Endothelial cell of umbilical vein (primary cell): ENCODE measurements at regions not wholly inside any gene's neighbourhood (a gene's known extent, or its start where the extent isn't known, plus 50 kb on each side); places are given as distances from the start of the nearest gene placed in this dataset.
A peak's percentile ranks its signal among the peaks of the same experiment; 100 is the strongest.

Experiments used
- BruUV-seq: library from RNA; stranded (reverse); fragments of 400-500 nt; replicated peaks from 2 replicates; lab custom pipeline; 2021; lab: Mats Ljungman, UMichigan
- CTCF ChIA-PET: fragments of 300-600, 350-600 bp; sonication (Branson Sonifier 250); formaldehyde crosslinking; loops from one replicate; lab custom pipeline; 2021; ENCODE audit warnings: antibody characterized with exemption, inconsistent platforms; lab: Charles Lee
- POLR2A ChIA-PET: fragments of 300-600, 350-600 bp; sonication (Branson Sonifier 250); formaldehyde crosslinking; loops from one replicate; lab custom pipeline; 2021; ENCODE audit warnings: antibody characterized with exemption, inconsistent platforms; lab: Charles Lee
- DNase-seq: peaks from one replicate; pipeline ENCODE4 v3.0.0-alpha.2; 2011; ENCODE audit warnings: low read depth, low spot score
- FAIRE-seq: peaks from 2 replicates; lab custom pipeline; 2011; peaks lifted over from hg19 to GRCh38; lab: Jason Lieb, UNC
- H2AFZ ChIP-seq: 2 replicates; pipeline ENCODE4 v1.6.0; 2012; ENCODE audit warnings: low read depth, low read length, control low read depth, inconsistent platforms
- H3K27ac ChIP-seq: 2 replicates; pipeline ENCODE4 v1.5.1; 2011; ENCODE audit warnings: low read depth, mild to moderate bottlenecking, control low read depth, low read length, moderate library complexity; ENCODE audit not compliant: insufficient read depth
- H3K27me3 ChIP-seq, 2 experiments: 2 replicates each; pipeline versions ENCODE4 v1.6.0 to v1.6.1; 2011; ENCODE audit warnings: low read length in 2 of 2, mixed read lengths in 1 of 2; ENCODE audit not compliant: control insufficient read depth in 2 of 2, insufficient read depth in 2 of 2
- H3K36me3 ChIP-seq, 2 experiments: 2 replicates in 1 of 2; 3 replicates in 1 of 2; pipeline ENCODE4 v1.5.1; 2011; ENCODE audit warnings: low read length in 2 of 2, mild to moderate bottlenecking in 1 of 2, moderate library complexity in 1 of 2; ENCODE audit not compliant: control insufficient read depth in 2 of 2, insufficient read depth in 2 of 2; ENCODE audit errors: extremely low read depth in 1 of 2
- H3K4me1 ChIP-seq: 3 replicates; pipeline ENCODE4 v1.5.1; 2011; ENCODE audit warnings: mild to moderate bottlenecking, low read length; ENCODE audit not compliant: control insufficient read depth, insufficient read depth; ENCODE audit errors: extremely low read depth
- H3K4me2 ChIP-seq: 2 replicates; pipeline ENCODE4 v1.6.1; 2011; ENCODE audit warnings: low read length, control low read depth, mixed read lengths; ENCODE audit not compliant: insufficient read depth
- H3K4me3 ChIP-seq, 3 experiments: fragments of 200-600 bp in 1 of 3; sonication (generic), shearing (Covaris generic) in 1 of 3; replicated peaks in 1 of 3; 2 replicates each; pipeline ENCODE4 v1.5.1; 2011 to 2016; ENCODE audit warnings: control low read depth in 3 of 3, low read length in 3 of 3, mild to moderate bottlenecking in 2 of 3, inconsistent platforms in 1 of 3, low read depth in 1 of 3, moderate library complexity in 1 of 3; ENCODE audit not compliant: insufficient read depth in 1 of 3
- H3K79me2 ChIP-seq: 2 replicates; pipeline ENCODE4 v1.6.0; 2012; ENCODE audit warnings: low read length, inconsistent platforms; ENCODE audit not compliant: control insufficient read depth, insufficient read depth
- H3K9ac ChIP-seq: replicated peaks from 2 replicates; pipeline ENCODE3; 2011; ENCODE audit warnings: low read length, control low read depth; ENCODE audit not compliant: insufficient read depth; ENCODE audit errors: extremely low read depth
- H3K9me1 ChIP-seq: replicated peaks from 3 replicates; pipeline ENCODE4 v1.6.0; 2011; ENCODE audit warnings: mild to moderate bottlenecking, low read length; ENCODE audit not compliant: control insufficient read depth, insufficient read depth; ENCODE audit errors: extremely low read depth
- H3K9me3 ChIP-seq: replicated peaks from 2 replicates; pipeline ENCODE4 v1.5.1; 2012; ENCODE audit warnings: low read length, inconsistent platforms; ENCODE audit not compliant: control insufficient read depth, insufficient read depth
- H4K20me1 ChIP-seq: replicated peaks from 2 replicates; pipeline ENCODE3; 2011; ENCODE audit warnings: mild to moderate bottlenecking, low read length; ENCODE audit not compliant: control insufficient read depth, insufficient read depth; ENCODE audit errors: extremely low read depth
- CTCF ChIP-seq, 2 donors: IDR thresholded peaks; 1 replicate in 1 of 2; 2 replicates in 1 of 2; pipeline ENCODE4 v1.5.1; 2011; ENCODE audit warnings: low read length in 2 of 2, mild to moderate bottlenecking in 2 of 2, moderate library complexity in 2 of 2, control low read depth in 1 of 2, inconsistent platforms in 1 of 2, low read depth in 1 of 2; ENCODE audit not compliant: insufficient read depth in 1 of 2; ENCODE audit errors: extremely low read depth in 1 of 2
- EZH2 ChIP-seq: IDR thresholded peaks from 2 replicates; pipeline ENCODE4 v1.6.1; 2012; ENCODE audit warnings: borderline replicate concordance, low read depth, mild to moderate bottlenecking, moderate library complexity, low read length, inconsistent platforms; ENCODE audit not compliant: severe bottlenecking
- FOS ChIP-seq: IDR thresholded peaks from 2 replicates; pipeline ENCODE4 v1.6.1; 2011; ENCODE audit warnings: mild to moderate bottlenecking, low read length, moderate library complexity, borderline replicate concordance; ENCODE audit not compliant: insufficient read depth
- GATA2 ChIP-seq: IDR thresholded peaks from 2 replicates; pipeline ENCODE4 v1.7.0; 2011; ENCODE audit warnings: low read depth, mild to moderate bottlenecking, moderate library complexity, mixed read lengths, low read length; ENCODE audit not compliant: insufficient read length, insufficient read depth
- JUN ChIP-seq: IDR thresholded peaks from 2 replicates; pipeline ENCODE4 v1.6.1; 2011; ENCODE audit warnings: borderline replicate concordance, low read depth; ENCODE audit not compliant: insufficient read length, insufficient read depth
- MAX ChIP-seq: IDR thresholded peaks from 2 replicates; pipeline ENCODE4 v1.6.1; 2011; ENCODE audit not compliant: insufficient read depth, insufficient read length
- MYC ChIP-seq: IDR thresholded peaks from one replicate; pipeline ENCODE4 v1.6.1; 2011; ENCODE audit warnings: mild to moderate bottlenecking, low read depth, low read length
- POLR2A ChIP-seq: IDR thresholded peaks from 2 replicates; pipeline ENCODE4 v1.6.1; 2012; ENCODE audit warnings: low read depth, mild to moderate bottlenecking, control low read depth, low read length
- POLR2AphosphoS5 ChIP-seq: IDR thresholded peaks from 2 replicates; pipeline ENCODE4 v1.6.1; 2012; ENCODE audit warnings: low read depth, mild to moderate bottlenecking, control low read depth, low read length, moderate library complexity; ENCODE audit not compliant: insufficient read depth
- dilution Hi-C: fragments of 300-500 bp; cut with MboI; formaldehyde crosslinking; loops from one replicate; pipeline ENCODE4 v1.15.0; 2019; ENCODE audit warnings: low sequenced_read_pairs; ENCODE audit not compliant: extremely low pct_ligation_motif_present
- intact Hi-C: fragments of 100-400 bp; cut with micrococcal nuclease; formaldehyde crosslinking; loops from one replicate; pipeline ENCODE4 v1.10.0; 2022

GRCh38 chr19:34308381-34309367, 54.3 kb downstream of the GARRE1 start:
- no peak overlapping the region for H2AFZ ChIP-seq
- CTCF ChIA-PET = interaction anchor here (0.9 kb wide), 1 partner anchor 28 kb away, joined by 4 read pairs; no protein-coding TSS in a partner anchor
- TF ChIP-seq EZH2 (no peak), CTCF (IDR thresholded peaks at IDR 0.05; ENCODE audit: extremely low read depth in 1 of 2, insufficient read depth in 1 of 2, low read depth in 1 of 2, low read length in 2 of 2) (no peak), MAX (no peak), MYC (no peak), POLR2A (no peak), JUN (no peak), POLR2AphosphoS5 (no peak), GATA2 (no peak), FOS (no peak)
- peaks cover 9% of the 10 kb centered on the region for H3K4me1 ChIP-seq
- H3K9me3 ChIP-seq = no peaks in the 10 kb centered on the region
- H3K4me3 ChIP-seq = no peak overlapping the region
- dilution Hi-C loops = no loop called here
- H3K9ac ChIP-seq = no peak overlapping the region
- intact Hi-C loops = no loop called here
- H3K79me2 ChIP-seq = peaks cover 34% of the 10 kb centered on the region
- no peaks in the 10 kb centered on the region for H4K20me1 ChIP-seq
- no peak overlapping the region for H3K4me2 ChIP-seq
- FAIRE-seq (peak; percentile 49), DNase-seq (no peak)
- no peak overlapping the region for H3K27ac ChIP-seq
- H3K27me3 ChIP-seq = no peaks in the 10 kb centered on the region
- POLR2A ChIA-PET = no interaction called here
- peaks cover 0 to 13% of the 10 kb centered on the region in 2 experiments for H3K36me3 ChIP-seq
- no peaks in the 10 kb centered on the region for H3K9me1 ChIP-seq
- no TSS peak for BruUV-seq
